22Rv1 (cell line): ENCODE measurements at regions not wholly inside any gene's neighbourhood (a gene's known extent, or its start where the extent isn't known, plus 50 kb on each side); places are given as distances from the start of the nearest gene placed in this dataset.

ENCODE experiments used
- H3K27ac ChIP-seq: fragments of 450-650 bp; 2 replicates; pipeline ENCODE4 v1.5.1; 2017
- ZFX ChIP-seq: fragments of 450-650 bp; IDR thresholded peaks from 2 replicates; pipeline ENCODE4 v1.6.1; 2017; ENCODE audit warnings: antibody characterized with exemption, borderline replicate concordance
- TF ChIP-seq, protein P1 (sequence below): fragments of 450-650 bp; IDR thresholded peaks from 2 replicates; pipeline ENCODE4 v1.5.1; 2017; ENCODE audit warnings: mild to moderate bottlenecking

DNA sequence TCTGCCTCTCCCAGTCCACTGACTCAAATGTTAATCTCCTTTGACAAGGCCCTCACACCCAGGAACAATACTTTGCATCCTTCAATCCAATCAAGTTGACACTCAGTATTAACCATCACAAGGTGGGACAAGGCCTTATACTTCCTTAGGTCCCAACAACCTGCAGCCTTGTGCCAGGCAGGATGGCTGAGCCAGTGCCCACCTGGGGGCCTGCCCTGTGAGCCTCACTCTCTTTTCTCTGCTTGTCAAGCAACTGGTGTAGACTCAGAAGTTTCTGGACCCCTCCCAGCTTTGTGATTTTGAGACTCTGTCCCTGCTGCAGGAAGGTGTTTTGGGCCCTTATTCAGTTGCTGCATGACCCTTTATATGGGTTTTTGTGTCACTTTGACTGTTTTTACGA lies 310.0 kb upstream of the C1orf174 start:
- no peak for TF ChIP-seq ZFX
- TF ChIP-seq, protein P1, sequence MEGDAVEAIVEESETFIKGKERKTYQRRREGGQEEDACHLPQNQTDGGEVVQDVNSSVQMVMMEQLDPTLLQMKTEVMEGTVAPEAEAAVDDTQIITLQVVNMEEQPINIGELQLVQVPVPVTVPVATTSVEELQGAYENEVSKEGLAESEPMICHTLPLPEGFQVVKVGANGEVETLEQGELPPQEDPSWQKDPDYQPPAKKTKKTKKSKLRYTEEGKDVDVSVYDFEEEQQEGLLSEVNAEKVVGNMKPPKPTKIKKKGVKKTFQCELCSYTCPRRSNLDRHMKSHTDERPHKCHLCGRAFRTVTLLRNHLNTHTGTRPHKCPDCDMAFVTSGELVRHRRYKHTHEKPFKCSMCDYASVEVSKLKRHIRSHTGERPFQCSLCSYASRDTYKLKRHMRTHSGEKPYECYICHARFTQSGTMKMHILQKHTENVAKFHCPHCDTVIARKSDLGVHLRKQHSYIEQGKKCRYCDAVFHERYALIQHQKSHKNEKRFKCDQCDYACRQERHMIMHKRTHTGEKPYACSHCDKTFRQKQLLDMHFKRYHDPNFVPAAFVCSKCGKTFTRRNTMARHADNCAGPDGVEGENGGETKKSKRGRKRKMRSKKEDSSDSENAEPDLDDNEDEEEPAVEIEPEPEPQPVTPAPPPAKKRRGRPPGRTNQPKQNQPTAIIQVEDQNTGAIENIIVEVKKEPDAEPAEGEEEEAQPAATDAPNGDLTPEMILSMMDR, result no peak
- H3K27ac ChIP-seq, result no peak overlapping the region

DNA sequence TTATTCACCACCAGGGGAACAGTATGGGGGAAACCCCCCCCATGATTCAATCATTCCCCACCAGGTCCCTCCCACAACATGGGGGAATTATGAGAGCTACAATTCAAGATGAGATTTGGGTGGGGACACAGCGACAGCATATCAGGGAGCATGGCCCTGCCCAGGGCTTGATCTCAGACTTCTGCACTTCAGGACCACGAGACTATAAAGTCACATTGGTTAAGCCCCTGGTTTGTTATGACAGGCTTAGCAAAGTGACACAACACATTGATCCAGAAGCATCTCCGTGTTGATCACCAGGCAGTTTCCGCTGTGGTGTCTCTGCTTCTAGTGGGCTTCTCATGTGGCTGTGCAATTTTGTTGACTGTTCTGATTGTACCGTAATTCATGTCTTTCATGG lies 312.7 kb upstream of the C1orf174 start:
- TF ChIP-seq, protein P1, result no peak
- no peak for TF ChIP-seq ZFX
- H3K27ac ChIP-seq, result no peak overlapping the region

DNA sequence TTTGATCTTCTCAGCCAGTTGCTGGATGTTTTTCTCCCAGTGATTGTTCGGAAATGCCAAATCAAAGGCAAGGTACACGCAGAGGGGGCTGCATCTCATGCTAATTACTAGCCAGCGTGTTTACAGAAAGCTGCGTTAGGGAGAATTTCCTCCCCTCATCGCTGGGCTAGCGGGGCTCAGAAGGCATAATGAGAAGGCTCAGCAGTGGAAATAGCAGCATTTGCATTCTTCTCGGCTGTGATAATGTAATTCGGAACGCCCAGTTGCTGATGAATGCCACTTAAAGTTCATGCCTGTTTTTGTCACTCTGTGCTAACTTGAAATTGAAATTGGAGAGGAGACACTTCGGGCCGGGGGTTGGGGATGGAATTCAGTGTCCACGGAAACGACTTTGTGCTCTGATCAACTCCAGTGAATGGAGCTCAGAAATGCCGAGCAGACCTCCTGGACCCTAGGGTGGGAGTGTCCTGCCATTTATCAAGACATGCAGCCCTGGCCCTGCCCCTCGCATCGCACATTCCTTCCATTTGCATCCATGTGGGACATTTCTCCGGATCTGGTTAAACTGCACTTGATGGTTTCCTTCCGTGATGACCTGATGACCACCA lies 313.4 kb upstream of the C1orf174 start:
- no peak overlapping the region for H3K27ac ChIP-seq
- TF ChIP-seq, protein P1, result no peak
- no peak for TF ChIP-seq ZFX

DNA sequence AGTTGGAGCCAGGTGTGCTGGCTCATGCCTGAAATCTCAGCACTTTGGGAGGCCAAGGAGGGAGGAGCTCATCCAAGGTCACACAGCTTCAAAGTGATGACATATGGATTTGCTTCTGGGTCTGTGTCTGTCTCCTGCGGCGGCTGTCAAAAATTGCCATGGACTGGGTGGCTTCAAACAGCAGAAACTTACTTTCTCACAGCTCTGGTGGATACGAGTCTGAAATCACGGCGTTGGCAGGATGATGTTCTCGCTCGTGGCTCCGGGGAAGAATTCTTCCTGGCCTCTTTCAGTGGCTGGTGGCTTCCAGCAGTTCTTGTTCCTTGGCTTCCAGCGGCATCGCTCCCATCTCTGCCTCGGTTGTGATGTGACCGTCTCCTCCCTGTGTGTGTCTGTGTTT lies 314.8 kb upstream of the C1orf174 start:
- TF ChIP-seq, protein P1, result no peak
- TF ChIP-seq ZFX, result no peak

DNA sequence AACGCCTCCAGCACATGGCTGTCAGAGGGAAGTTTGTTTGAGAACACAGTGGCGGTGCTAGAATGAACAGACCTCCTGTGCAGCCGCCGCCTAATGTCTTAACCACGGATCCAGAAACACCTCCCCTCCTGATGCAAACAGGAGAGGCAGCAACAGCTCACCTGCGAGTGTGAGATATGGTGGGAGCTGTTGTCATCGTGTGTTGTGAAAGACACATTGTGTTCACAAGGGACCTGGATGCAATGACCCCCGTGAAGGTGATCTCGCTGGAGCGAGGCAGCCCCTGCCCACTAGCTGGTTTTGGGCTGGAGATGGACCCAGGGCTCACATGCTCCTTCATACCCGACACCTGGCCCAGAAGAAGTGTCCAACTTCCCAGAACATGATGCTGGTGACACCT lies 315.3 kb upstream of the C1orf174 start:
- TF ChIP-seq, protein P1, result no peak
- TF ChIP-seq ZFX, result no peak

More for the DNA sequence above, 314.8 kb upstream of the C1orf174 start:
- no peak overlapping the region for H3K27ac ChIP-seq

DNA sequence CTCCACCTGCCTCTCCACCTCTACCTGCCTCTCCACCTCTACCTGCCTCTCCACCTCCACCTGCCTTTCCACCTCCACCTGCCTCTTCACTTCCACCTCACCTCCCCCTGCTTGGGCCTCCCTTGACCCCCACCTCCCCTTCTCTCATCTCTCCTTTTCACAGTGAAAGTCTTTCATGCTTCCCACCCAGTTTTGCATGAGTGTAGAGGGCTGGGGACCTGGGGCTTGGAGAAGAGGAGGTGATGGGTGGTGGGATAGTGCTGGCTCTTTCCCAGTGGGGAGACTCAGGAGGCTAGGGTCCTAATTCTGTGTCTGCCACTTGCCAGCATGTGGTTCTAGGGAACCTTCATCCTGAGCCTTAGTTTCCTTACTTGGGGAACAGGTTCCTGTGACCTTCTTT lies 316.2 kb upstream of the C1orf174 start:
- no peak overlapping the region for H3K27ac ChIP-seq

More for the DNA sequence above, 315.3 kb upstream of the C1orf174 start:
- H3K27ac ChIP-seq, result no peak overlapping the region

DNA sequence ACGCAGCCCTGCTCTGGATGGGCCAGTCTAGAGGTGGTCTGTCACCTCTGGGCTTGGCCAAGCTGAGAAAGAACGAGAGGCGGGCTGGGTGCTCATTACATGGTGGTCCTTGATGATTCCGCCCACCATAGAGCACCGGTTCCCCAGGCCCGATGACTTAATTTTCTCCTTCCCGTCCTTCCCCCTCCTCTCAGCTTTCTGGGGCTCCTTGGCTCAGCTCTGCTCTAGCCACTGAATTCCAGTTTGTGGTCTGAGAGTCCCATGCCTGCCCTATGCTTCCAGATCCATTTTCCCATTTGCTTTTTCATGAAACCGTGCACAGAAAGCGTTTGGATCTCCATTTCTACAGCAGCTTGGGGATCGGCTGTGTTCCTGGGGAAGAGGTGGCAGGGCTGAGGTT lies 318.5 kb upstream of the C1orf174 start:
- no peak for TF ChIP-seq ZFX
- TF ChIP-seq, protein P1, result no peak
- no peak overlapping the region for H3K27ac ChIP-seq

More for the DNA sequence above, 316.2 kb upstream of the C1orf174 start:
- TF ChIP-seq, protein P1, result no peak
- TF ChIP-seq ZFX, result no peak
